ENCODE measurements at regions not wholly inside any gene's neighbourhood (a gene's known extent, or its start where the extent isn't known, plus 50 kb on each side); places are given as distances from the start of the nearest gene placed in this dataset.
"Not testable (repeated sequence)": the region's sequence is repeated elsewhere in the genome, so short reads cannot be mapped to it uniquely, and the experiment has no call there.

DNA sequence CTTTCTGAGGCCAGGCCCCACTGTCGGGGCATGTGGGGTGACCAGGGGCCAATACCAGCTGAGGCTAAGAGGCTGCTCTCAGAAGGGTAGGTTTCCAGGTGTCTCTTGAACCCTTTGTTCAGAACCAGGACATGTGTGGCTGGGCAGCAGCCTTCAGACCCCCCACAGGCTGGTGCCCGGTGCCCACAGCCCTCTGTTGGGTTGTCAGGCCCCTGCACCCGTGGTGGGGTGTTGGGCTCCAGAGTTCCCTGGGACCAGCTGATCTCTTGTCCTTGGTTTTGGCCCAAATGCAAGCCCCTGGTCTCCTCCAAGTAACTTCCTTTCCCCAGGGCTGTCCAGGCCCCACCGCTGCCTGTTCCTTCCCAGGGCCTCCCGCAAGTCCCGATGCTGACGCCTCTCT lies 226.0 kb downstream of the TMEM121 start:
- H3K27ac Mint-ChIP-seq; CTCF ChIA-PET; DNase-seq; H3K9me3 Mint-ChIP-seq; POLR2A ChIA-PET; H3K36me3 Mint-ChIP-seq (ENCODE audit: low read depth); H3K4me3 Mint-ChIP-seq; H3K27me3 Mint-ChIP-seq; H3K4me1 Mint-ChIP-seq (ENCODE audit: low read depth); ATAC-seq; intact Hi-C loops (cut with micrococcal nuclease): not testable (repeated sequence)

DNA sequence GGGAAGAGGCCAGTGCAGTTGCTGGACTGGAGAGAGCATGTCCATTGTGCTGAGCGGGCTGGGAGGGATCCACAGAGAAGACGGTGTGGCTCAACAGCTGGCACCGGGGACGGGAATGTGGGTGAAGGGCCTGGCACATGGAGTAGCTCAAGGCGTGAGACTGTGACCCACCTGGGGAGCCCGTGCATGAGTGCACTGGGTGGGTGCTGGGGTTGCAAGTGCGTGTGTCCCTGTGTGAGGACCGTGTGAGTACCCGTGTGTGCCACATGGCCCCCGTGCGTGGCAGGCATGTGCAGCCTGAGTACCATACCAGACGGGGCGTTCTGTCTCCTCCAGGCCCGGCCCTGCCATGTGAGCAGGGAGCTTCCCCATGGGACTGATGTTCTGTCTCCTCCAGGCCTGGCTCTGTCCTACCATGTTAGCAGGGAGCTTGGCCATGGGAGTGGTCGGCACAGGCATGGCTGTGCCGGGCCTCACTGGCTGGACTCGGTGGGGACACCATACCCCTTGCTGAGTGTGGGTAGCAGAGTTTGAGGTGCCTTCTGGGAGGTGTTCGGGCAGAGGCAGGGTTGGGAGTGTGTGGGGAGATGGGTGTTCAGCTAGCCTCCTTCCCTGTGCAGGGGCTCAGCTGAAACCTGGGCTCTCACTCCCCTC lies 234.4 kb downstream of the TMEM121 start:
- H3K4me1 Mint-ChIP-seq (ENCODE audit: low read depth): no peaks in the 10 kb centered on the region
- no peak overlapping the region for H3K27ac Mint-ChIP-seq
- no peak for ATAC-seq
- CTCF ChIA-PET: no interaction called here
- H3K4me3 Mint-ChIP-seq: no peak overlapping the region
- H3K9me3 Mint-ChIP-seq: peaks cover 5% of the 10 kb centered on the region
- no peaks in the 10 kb centered on the region for H3K36me3 Mint-ChIP-seq (ENCODE audit: low read depth)
- no peak for DNase-seq
- no peaks in the 10 kb centered on the region for H3K27me3 Mint-ChIP-seq
- POLR2A ChIA-PET: no interaction called here
- TF ChIP-seq, protein P1, sequence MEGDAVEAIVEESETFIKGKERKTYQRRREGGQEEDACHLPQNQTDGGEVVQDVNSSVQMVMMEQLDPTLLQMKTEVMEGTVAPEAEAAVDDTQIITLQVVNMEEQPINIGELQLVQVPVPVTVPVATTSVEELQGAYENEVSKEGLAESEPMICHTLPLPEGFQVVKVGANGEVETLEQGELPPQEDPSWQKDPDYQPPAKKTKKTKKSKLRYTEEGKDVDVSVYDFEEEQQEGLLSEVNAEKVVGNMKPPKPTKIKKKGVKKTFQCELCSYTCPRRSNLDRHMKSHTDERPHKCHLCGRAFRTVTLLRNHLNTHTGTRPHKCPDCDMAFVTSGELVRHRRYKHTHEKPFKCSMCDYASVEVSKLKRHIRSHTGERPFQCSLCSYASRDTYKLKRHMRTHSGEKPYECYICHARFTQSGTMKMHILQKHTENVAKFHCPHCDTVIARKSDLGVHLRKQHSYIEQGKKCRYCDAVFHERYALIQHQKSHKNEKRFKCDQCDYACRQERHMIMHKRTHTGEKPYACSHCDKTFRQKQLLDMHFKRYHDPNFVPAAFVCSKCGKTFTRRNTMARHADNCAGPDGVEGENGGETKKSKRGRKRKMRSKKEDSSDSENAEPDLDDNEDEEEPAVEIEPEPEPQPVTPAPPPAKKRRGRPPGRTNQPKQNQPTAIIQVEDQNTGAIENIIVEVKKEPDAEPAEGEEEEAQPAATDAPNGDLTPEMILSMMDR (IDR thresholded peaks at IDR 0.05): no peak
- intact Hi-C loops (cut with micrococcal nuclease): no loop called here

DNA sequence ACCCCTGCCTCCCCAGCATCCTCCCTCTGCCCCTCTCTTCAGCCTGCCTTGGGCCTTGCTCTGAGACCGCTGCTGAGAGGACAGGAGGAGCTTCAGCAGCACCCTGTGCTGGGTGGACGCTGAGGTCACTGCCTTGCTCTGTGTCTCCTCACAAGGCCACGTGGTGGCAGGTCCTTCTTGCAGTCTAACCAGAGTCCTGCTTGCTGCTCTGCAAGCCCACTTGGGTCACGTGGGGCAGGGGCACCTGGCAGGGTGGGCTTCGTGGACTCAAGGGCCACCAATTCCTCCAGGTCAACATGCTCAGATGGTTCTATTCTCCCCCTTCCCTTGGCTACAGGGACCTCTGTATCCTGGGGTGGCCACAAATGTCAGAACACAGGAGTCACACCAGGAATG lies 235.0 kb downstream of the TMEM121 start:
- H3K27ac Mint-ChIP-seq; DNase-seq; intact Hi-C loops (cut with micrococcal nuclease); H3K9me3 Mint-ChIP-seq; H3K4me3 Mint-ChIP-seq; POLR2A ChIA-PET; ATAC-seq; H3K27me3 Mint-ChIP-seq; CTCF ChIA-PET; H3K4me1 Mint-ChIP-seq (ENCODE audit: low read depth); H3K36me3 Mint-ChIP-seq (ENCODE audit: low read depth): not testable (repeated sequence)

DNA sequence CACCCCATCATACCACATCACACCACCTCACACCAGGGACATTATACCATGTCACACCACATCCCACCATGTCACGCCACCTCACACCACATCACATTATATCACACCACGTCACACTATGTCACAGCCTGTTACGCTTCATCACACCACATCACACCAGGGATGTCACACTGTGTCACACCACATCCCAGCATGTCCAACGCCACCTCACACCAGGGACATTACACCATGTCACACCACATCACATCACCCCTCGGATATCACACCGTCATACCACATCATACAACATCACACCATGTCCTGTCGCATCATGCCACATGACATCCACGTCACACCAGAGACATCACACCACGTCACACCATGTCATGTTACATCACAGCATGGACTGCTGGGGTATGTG lies 235.5 kb downstream of the TMEM121 start:
- H3K27me3 Mint-ChIP-seq: no peaks in the 10 kb centered on the region
- TF ChIP-seq, protein P1 (IDR thresholded peaks at IDR 0.05): no peak
- no peak overlapping the region for H3K27ac Mint-ChIP-seq
- no peaks in the 10 kb centered on the region for H3K4me1 Mint-ChIP-seq (ENCODE audit: low read depth)
- no peak overlapping the region for H3K4me3 Mint-ChIP-seq
- ATAC-seq (no peak), DNase-seq (no peak)
- POLR2A ChIA-PET: no interaction called here
- CTCF ChIA-PET: no interaction called here
- H3K9me3 Mint-ChIP-seq: peaks cover 5% of the 10 kb centered on the region
- intact Hi-C loops (cut with micrococcal nuclease): no loop called here
- no peaks in the 10 kb centered on the region for H3K36me3 Mint-ChIP-seq (ENCODE audit: low read depth)

DNA sequence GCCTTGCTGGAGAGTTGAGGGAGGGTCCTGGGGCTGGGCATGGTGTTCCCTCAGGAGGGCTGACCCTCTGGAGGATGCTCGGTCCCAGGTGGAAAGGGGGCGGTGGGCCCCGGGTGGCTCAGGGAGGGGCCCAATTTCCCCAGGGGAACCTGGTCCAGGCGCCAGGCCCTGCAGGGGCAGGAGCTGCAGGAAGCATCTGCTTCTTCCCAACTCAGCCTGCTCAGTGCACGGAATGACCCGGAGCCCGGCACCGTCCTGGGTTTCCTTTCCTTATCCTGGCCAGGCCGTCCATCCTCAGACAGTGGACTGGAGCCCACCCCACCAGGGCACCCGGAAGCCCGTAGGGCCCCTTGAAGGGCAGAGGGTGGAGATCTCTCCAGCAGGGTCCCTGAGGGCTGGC lies 235.9 kb downstream of the TMEM121 start:
- CTCF ChIA-PET; H3K4me3 Mint-ChIP-seq; intact Hi-C loops (cut with micrococcal nuclease); ATAC-seq; H3K4me1 Mint-ChIP-seq (ENCODE audit: low read depth); DNase-seq; H3K27ac Mint-ChIP-seq; H3K9me3 Mint-ChIP-seq; POLR2A ChIA-PET; H3K27me3 Mint-ChIP-seq; H3K36me3 Mint-ChIP-seq (ENCODE audit: low read depth): not testable (repeated sequence)

DNA sequence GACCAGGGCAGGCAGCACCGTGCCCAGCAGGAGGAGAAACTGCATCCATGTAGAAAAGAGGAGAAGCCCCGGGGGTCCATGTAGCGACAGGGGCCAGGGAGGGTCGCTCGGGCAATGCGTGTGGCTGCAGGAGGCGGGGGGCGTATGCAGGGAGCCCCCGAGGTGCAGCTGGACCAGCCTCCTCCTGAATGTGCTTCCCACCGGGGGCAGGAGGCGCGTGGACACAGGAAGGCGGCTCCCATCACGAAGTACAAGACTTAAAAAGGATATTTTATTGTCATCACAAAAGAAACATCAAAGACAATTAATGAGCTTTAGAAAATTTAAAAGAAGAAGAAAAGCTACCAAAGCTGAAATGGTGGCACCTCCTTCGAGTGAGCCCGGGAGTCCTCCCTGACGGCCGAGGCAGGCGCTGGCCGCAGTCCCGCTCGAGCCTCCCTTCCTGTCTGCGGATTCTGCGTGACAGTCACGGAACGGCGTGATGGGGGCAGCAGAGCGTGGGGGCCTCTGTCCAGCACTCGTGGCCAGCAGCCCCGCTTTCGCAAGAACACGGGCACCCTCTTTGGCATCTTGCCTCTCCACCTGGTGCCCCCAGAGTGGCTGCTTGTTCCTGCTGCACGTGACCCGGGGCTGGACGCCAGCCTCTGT lies 238.0 kb downstream of the TMEM121 start:
- intact Hi-C loops (cut with micrococcal nuclease); H3K27me3 Mint-ChIP-seq; ATAC-seq; POLR2A ChIA-PET; H3K4me1 Mint-ChIP-seq (ENCODE audit: low read depth); H3K27ac Mint-ChIP-seq; H3K9me3 Mint-ChIP-seq; H3K36me3 Mint-ChIP-seq (ENCODE audit: low read depth); CTCF ChIA-PET; H3K4me3 Mint-ChIP-seq; DNase-seq: not testable (repeated sequence)

DNA sequence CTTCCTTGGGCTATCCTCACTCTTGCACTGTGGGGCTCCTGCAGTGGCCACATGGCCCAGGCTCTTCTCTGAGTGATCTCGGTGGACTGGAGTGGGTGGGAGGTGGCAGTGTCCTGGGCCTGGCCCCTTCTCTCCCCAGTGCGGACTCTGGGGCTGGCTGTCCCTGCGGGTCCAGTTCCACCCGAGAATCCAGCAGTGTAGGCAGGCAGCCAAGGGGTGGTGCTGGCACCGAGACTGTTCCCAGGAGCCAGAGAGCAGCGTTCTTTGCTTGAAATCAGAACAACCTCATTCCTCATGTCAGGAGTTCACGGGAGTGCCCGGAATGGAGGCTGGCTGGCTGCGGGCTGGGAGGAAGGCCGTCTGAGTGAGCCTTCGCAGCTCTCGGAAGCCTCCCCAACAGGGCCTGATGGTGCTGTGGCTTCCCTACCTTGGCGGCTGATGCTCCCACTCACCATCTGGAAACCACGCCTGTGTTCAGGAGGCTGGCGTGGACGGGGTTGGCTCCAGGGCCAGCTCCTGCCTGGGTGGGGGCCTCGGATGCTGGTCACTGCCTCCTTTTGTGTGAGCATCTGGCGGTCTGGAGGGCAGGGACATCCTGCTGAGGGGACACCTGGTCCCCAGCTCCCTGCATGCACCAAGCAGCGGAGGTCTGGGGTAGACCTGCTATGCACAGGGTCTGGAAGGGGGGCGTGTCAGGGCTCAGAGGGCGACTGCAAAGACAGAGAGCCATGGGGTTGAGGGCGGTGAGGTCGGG lies 238.9 kb downstream of the TMEM121 start:
- H3K4me3 Mint-ChIP-seq; H3K27ac Mint-ChIP-seq; H3K9me3 Mint-ChIP-seq; H3K36me3 Mint-ChIP-seq (ENCODE audit: low read depth); H3K4me1 Mint-ChIP-seq (ENCODE audit: low read depth); POLR2A ChIA-PET; DNase-seq; ATAC-seq; intact Hi-C loops (cut with micrococcal nuclease); CTCF ChIA-PET; H3K27me3 Mint-ChIP-seq: not testable (repeated sequence)
